Transverse colon (tissue), 4 donors: ENCODE measurements at regions not wholly inside any gene's neighbourhood (a gene's known extent, or its start where the extent isn't known, plus 50 kb on each side); places are given as distances from the start of the nearest gene placed in this dataset.

ENCODE experiments used
- DNase-seq: peaks from one replicate; pipeline ENCODE4 v3.0.0-alpha.2; 2019
- H3K27ac ChIP-seq, 4 donors: fragments of 200-600 bp; sonication (generic); 2 replicates each; pipeline ENCODE4 v1.5.1; 2016 to 2018; ENCODE audit warnings: inconsistent platforms in 4 of 4
- H3K27me3 ChIP-seq: fragments of 200-600 bp; sonication (generic); 2 replicates; pipeline ENCODE4 v1.5.1; 2017; ENCODE audit warnings: inconsistent platforms
- H3K36me3 ChIP-seq, 4 donors: fragments of 200-600 bp; sonication (generic); 2 replicates each; pipeline ENCODE4 v1.5.1; 2017 to 2019; ENCODE audit warnings: inconsistent platforms in 4 of 4
- H3K4me1 ChIP-seq, 4 donors: fragments of 200-600 bp; sonication (generic); 2 replicates each; pipeline ENCODE4 v1.5.1; 2017 to 2020; ENCODE audit warnings: inconsistent platforms in 4 of 4
- H3K4me3 ChIP-seq, 4 donors: fragments of 200-600 bp; sonication (generic); 1 replicate in 1 of 4; 2 replicates in 3 of 4; pipeline versions ENCODE4 v1.5.1 to v1.6.1; 2017 to 2019; ENCODE audit warnings: inconsistent platforms in 4 of 4
- H3K9me3 ChIP-seq, 2 donors: fragments of 200-600 bp; sonication (generic); 2 replicates each; pipeline ENCODE4 v1.5.1; 2017 to 2019; ENCODE audit warnings: inconsistent platforms in 2 of 2
- EP300 ChIP-seq: sonication (generic); formaldehyde crosslinking; IDR thresholded peaks from one replicate; pipeline ENCODE4 v1.6.1; 2017; ENCODE audit warnings: antibody characterized with exemption, low read depth
- POLR2A ChIP-seq: fragments of 450-650 bp; IDR thresholded peaks from one replicate; pipeline ENCODE4 v1.6.1; 2016; ENCODE audit warnings: antibody characterized with exemption, mild to moderate bottlenecking, moderate library complexity
- POLR2AphosphoS5 ChIP-seq, 3 donors: sonication (generic); formaldehyde crosslinking; IDR thresholded peaks; one replicate each; pipeline ENCODE4 v1.6.1; 2016; ENCODE audit warnings: antibody characterized with exemption in 3 of 3
- WGBS, 2 donors: methylation state at CpG; one replicate each; pipeline ENCODE4 v1.1.5; 2018; ENCODE audit warnings: low coverage in 1 of 2; 5-methylcytosine and 5-hydroxymethylcytosine counted together
- in situ Hi-C, 4 donors: fragments of 200-750 bp; cut with MboI; loops; one replicate each; pipeline versions ENCODE4 v1.15.0 to v1.15.1; 2017; ENCODE audit warnings: low sequenced_read_pairs in 3 of 4, low pct_ligation_motif_present in 1 of 4, low pct_unique_long_range_greater_than_20kb in 1 of 4
- intact Hi-C: fragments of 100-400 bp; cut with DNase I; formaldehyde crosslinking; loops from one replicate; pipeline ENCODE4 v1.15.1; 2023; ENCODE audit warnings: low total_unique reads
- TF ChIP-seq, protein P1 (sequence below), 5 experiments: fragments of 200-600 bp in 3 of 5; fragments of 450-650 bp in 2 of 5; sonication (generic) in 3 of 5; IDR thresholded peaks; 1 replicate in 2 of 5; 2 replicates in 3 of 5; pipeline ENCODE4 v1.5.1; 2016 to 2017; ENCODE audit warnings: antibody characterized with exemption in 5 of 5, inconsistent platforms in 3 of 5, mild to moderate bottlenecking in 2 of 5, moderate library complexity in 1 of 5

GRCh38 chr2:188853307-188853706, 120.9 kb upstream of the COL3A1 start:
- Histone ChIP-seq H3K27me3 (no peaks in the 10 kb centered on the region), H3K36me3 (no peaks in the 10 kb centered on the region), H3K4me1 (no peaks in the 10 kb centered on the region), H3K27ac (no peak overlapping the region), H3K4me3 (no peak overlapping the region), H3K9me3 (no peaks in the 10 kb centered on the region)
- no peak for DNase-seq
- TF ChIP-seq EP300, result no peak
- TF ChIP-seq, protein P1, sequence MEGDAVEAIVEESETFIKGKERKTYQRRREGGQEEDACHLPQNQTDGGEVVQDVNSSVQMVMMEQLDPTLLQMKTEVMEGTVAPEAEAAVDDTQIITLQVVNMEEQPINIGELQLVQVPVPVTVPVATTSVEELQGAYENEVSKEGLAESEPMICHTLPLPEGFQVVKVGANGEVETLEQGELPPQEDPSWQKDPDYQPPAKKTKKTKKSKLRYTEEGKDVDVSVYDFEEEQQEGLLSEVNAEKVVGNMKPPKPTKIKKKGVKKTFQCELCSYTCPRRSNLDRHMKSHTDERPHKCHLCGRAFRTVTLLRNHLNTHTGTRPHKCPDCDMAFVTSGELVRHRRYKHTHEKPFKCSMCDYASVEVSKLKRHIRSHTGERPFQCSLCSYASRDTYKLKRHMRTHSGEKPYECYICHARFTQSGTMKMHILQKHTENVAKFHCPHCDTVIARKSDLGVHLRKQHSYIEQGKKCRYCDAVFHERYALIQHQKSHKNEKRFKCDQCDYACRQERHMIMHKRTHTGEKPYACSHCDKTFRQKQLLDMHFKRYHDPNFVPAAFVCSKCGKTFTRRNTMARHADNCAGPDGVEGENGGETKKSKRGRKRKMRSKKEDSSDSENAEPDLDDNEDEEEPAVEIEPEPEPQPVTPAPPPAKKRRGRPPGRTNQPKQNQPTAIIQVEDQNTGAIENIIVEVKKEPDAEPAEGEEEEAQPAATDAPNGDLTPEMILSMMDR (IDR thresholded peaks at IDR 0.05), result no peak
- no peak for TF ChIP-seq POLR2AphosphoS5 (IDR thresholded peaks at IDR 0.05)
- TF ChIP-seq POLR2A, result no peak
- intact Hi-C loops (no loop called here), in situ Hi-C loops (no loop called here)
- 58 to 63% methylated on average over 2 of the region's 2 CpGs for WGBS, 2 donors

DNA sequence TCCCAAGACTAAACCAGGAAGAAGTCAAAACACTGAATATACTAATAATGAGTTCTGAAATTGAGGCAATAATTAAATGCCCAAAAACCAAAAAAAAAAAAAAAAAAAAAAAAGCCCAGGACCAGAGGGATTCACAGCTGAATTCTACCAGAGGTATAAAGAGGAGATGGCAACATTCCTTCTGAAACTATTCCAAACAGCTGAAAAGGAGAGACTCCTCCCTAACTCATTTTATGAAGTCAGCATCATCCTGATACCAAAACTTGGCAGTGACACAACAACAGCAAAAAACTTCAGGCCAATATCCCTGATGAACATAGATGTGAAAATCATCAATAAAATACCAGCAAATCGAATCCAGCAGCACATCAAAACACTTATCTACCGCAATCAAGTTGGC, 108.5 kb upstream of the COL3A1 start:
- TF ChIP-seq, protein P1 (IDR thresholded peaks at IDR 0.05), result no peak
- TF ChIP-seq POLR2A (no peak), POLR2AphosphoS5 (IDR thresholded peaks at IDR 0.05) (no peak), EP300 (no peak)
- no peak for DNase-seq
- H3K27me3 ChIP-seq, result no peaks in the 10 kb centered on the region
- intact Hi-C loops (no loop called here), in situ Hi-C loops (no loop called here)
- H3K9me3 ChIP-seq, result peaks cover 0 to 8% of the 10 kb centered on the region in 2 donors
- 62 to 83% methylated on average over 1 to 2 of the region's 2 CpGs for WGBS, 2 donors
- no peaks in the 10 kb centered on the region for H3K36me3 ChIP-seq
- no peaks in the 10 kb centered on the region for H3K4me1 ChIP-seq
- no peak overlapping the region for H3K27ac ChIP-seq
- H3K4me3 ChIP-seq, result no peak overlapping the region

- no peaks in the 10 kb centered on the region for H3K4me1 ChIP-seq
- 60 to 63% methylated on average over 2 of the region's 2 CpGs for WGBS, 2 donors
- H3K36me3 ChIP-seq, result no peaks in the 10 kb centered on the region
- H3K4me3 ChIP-seq, result no peak overlapping the region
- no peak for TF ChIP-seq EP300
- no peak for TF ChIP-seq POLR2AphosphoS5 (IDR thresholded peaks at IDR 0.05)
- no peak for TF ChIP-seq POLR2A
- TF ChIP-seq, protein P1 (IDR thresholded peaks at IDR 0.05), result no peak
- DNase-seq, result no peak
- peaks cover 0 to 8% of the 10 kb centered on the region in 2 donors for H3K9me3 ChIP-seq
- in situ Hi-C loops (no loop called here), intact Hi-C loops (no loop called here)
- H3K27me3 ChIP-seq, result no peaks in the 10 kb centered on the region
- H3K27ac ChIP-seq, result peak overlapping the region in 1 of 4 donors; percentile 6
Measured at GRCh38 chr2:188869550-188869949, 104.6 kb upstream of the COL3A1 start.

DNA sequence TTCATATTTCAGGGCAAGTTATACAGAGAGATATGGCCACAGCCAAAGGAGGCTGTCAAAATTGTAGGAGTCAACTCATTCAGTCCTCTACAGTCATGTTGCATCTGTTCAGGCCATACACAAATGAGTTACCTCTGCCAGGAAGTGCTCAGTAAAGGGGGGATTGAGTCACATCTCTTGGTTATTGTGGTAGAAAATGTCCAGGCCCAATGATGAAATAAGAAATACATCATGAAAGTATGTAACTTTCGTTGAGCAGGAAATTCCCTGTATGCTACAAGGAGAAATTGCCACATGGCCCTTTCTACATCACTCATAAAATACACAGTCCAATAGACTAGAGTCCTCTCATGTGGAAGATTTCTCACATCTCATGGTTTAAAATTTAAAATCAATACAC, 103.9 kb upstream of the COL3A1 start:
- intact Hi-C loops, result no loop called here
- WGBS, 2 donors, result 33 to 43% methylated on average over 1 of the region's 1 CpG
- no peaks in the 10 kb centered on the region for H3K36me3 ChIP-seq
- no peaks in the 10 kb centered on the region for H3K4me1 ChIP-seq
- in situ Hi-C loops, result no loop called here
- no peak overlapping the region for H3K4me3 ChIP-seq
- no peak overlapping the region for H3K27ac ChIP-seq
- peaks cover 0 to 8% of the 10 kb centered on the region in 2 donors for H3K9me3 ChIP-seq
- TF ChIP-seq, protein P1 (IDR thresholded peaks at IDR 0.05), result no peak
- no peak for TF ChIP-seq POLR2AphosphoS5 (IDR thresholded peaks at IDR 0.05)
- no peak for TF ChIP-seq POLR2A
- no peak for TF ChIP-seq EP300
- no peak for DNase-seq
- H3K27me3 ChIP-seq, result no peaks in the 10 kb centered on the region
